ENCODE measurements at regions not wholly inside any gene's neighbourhood (a gene's known extent, or its start where the extent isn't known, plus 50 kb on each side); places are given as distances from the start of the nearest gene placed in this dataset.

DNA sequence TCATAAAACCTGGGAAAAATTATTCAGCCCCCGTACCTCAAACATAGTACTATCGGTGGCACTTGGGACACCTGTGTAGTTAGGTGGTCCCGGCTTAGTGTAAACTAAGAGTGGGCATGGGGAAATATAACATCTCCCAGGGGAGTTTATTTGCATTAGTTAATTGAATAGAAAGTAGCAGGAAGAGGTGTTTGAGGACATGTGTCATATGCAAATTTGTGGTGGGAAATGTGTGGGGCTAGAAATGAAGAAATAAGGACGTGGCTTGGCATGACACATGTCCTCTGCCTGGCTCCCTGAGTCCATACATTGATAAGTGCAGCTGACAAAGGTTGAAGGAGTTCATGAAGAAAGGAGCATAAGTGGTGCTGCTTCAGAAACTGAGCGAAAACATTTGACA, 483.6 kb downstream of the SH2D1A start:
- DNase-seq (ENCODE audit: low read depth) = no peak

DNA sequence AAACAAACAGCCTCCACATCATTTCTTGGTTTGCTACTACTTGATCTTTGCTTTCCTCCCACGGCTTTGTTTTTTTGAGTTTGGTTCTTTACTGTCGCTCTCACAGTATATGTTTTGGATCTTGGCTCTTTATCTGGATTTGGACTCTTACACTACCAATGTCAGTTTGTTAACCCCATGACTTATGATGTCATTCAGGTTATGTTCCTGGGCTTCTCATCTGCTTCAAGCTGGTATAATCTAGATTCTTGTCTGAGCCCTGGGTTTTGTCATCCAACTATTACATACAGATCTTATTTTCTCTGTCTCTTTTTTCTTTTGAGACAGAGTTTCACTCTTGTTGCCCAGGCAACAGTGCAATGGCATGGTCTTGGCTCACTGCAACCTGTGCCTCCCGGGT, 482.9 kb upstream of the TEX13C start:
- DNase-seq (ENCODE audit: low read depth) = no peak

DNA sequence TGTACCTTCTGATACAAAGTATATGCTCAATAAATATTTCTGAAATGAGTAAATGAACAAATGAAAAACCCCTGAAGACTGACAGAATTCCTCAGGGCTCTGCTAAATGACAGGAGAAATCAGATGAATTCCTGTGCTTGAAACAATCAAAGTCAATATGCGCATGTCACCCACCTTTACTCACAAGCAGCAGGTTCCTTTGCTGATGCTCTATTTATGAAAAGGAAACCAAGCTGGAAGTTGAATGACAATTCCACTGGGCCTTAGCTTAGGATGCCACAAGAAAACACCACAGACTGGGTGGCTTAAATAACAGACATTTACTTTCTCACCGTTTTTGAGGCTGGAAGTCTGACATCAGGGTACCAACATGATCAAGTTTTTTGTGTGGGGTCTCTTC, 477.5 kb upstream of the TEX13C start:
- no peak for DNase-seq (ENCODE audit: low read depth)

DNA sequence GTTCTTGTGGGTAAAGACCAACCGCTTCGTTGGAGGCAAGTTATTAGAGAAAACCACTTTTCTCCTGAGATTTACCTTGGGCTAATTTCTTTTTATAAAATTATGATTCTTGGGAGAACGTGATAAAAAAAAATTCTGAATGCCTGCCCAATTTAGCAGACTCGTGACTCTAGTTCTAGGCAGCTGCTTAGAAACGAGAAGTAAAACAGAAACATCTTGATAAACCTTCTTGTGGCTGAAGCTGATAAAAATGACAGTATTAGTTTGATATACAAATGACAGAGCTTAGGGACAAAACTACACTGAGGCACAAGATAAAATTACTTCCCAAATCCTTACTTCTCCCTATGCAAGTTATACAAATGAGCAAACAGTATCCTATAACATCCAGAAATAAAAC, 458.9 kb upstream of the TEX13C start:
- DNase-seq (ENCODE audit: low read depth) = no peak

DNA sequence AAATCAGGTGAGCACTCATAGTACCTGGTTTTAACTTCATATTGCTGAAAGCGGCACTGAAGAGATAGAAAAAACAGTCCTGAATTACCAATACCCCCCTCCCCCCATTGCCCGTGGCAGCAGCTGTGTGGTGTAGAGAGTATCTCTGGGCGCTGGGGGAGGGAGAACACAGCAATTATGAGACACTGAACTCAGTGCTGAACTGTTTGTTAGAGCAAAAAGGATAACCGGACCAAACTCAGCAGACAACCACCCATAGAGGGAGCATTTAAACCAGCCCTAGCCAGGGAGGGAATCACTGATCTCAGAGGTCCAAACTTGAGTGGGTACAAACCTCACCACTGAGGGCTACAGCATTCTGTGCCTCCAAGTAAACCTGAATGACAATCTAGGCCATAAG, 457.4 kb upstream of the TEX13C start:
- DNase-seq (ENCODE audit: low read depth) = no peak

DNA sequence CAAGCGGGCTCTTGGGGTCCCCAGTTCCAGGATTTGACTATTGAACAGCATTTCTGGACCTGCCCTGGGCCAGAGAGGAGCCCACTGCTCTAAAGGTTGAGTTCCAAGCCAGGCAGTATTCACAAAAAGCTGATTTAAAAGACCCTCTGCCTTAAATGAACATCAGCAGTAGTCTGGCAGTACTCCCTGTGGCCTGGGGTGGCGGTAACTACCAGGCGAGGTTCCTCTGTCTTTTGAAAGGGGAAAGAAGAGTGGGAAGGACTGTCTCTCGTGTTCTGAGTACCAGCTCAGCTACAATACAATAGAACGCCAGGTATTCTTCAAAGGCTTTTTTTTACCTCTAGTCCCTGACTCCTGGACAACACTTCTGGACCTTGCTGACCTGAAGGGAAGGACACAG, 456.4 kb upstream of the TEX13C start:
- DNase-seq (ENCODE audit: low read depth) = no peak

DNA sequence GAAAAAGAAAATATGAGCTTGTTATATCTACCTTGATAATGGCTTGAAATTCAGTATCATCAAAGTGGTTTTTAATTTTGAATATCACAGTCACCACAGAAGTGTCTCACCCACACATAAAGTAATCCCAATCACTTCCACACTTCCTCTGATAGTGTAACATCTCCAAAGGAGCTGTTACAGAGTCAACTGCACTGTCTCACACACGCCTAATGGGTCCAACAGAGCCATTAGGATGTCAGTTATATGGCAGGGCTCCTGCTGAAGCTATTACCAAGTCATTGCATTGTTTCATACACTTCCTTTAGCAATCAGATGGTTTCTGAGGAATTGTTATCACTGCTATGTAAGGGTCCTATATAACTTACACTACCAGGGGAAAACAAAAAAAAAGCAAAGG, 432.1 kb upstream of the TEX13C start:
- DNase-seq (ENCODE audit: low read depth) = no peak

DNA sequence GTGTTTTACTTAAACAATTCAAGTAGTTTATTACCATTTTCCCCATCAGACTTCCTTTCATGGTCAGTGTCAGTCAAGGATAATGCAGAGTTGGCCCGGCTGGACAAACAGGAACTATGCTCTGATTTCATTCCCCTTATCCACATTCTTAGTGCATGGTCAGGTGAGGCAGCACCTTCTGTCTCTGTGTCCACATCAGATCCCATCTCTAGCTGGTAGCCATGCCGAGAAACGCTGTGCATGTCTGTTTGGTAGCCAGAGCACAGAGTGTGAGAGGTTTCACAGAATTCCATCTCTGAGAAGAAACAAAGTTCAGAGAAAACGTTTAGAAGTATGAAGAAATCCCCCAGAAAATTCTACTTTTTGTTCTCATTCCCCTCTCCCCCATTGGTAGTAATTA, 423.7 kb upstream of the TEX13C start:
- no peak for DNase-seq (ENCODE audit: low read depth)

DNA sequence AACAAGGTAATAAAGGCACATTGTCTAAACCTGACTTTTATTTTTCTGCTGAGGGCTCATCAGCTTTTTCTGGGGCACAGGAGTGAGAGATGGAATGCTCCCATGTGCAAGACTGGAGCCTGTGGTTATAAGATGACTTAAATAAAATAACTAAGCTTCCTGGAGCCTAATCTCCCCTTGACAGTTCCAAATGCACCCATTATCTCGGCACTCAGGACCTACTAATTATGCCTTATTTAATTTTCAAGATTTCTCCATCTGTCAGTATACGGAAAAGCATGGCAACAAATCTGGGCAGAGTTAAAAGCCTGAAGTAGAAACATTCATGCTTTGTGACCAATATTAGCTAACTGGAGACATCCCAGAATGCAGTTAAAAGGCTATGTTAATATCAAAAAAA, 416.7 kb upstream of the TEX13C start:
- no peak for DNase-seq (ENCODE audit: low read depth)

DNA sequence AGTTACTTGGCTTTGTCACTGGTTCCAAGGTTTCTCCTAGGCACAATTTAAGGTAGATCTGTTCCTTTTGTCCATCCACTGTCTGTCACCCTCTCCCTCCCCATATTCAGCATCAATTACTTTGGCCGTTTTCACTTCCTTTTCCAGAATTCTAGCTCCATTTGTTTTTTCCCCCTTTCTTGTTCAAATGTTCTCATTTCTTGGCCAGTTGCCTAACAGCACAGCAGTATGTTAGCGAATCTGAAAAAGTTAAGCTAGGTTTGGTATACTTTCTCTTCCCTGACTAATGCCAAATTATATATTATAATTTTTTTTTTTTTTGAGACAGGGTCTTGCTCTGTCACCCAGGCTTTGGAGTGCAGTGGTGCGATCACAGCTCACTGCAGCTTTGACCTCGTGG, 409.1 kb upstream of the TEX13C start:
- no peak for DNase-seq (ENCODE audit: low read depth)

DNA sequence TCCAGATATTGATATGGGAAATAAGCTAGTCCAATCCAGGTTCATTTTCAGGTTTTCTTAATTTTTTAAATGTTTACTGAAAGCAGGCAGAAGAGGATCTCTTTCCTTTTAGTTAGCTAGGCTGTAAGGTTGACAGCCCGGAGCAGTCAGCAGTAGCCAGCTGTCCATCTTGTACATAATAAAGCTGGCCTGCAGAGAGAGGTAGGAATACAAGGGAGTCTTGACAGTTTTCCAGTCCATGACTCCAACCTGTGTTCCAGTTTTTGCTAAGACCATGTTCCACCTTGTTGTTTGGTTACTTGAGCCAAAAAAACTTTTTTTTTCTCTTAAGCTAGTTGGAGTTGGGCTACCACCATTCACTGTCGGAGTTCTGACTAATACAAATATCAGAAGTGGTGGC, 402.7 kb upstream of the TEX13C start:
- no peak for DNase-seq (ENCODE audit: low read depth)

DNA sequence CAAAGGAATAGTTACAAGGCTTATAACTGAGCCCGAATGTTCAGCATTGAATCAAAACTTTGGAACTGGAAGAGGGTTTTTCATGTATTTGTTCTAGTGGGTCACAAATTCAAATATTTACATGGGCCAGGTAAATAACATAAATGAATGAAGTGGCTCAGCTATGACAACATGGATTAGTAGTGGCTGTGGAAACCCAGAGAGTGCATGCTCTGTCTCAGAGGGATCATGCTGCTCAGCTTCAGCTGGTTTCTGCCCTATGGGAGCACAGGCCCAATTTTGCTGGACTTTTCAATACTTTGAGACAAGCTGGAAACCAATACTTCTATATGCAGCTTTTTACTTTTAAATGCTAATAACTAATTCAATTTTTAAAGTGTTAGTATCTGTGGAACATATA, 394.0 kb upstream of the TEX13C start:
- no peak for DNase-seq (ENCODE audit: low read depth)

DNA sequence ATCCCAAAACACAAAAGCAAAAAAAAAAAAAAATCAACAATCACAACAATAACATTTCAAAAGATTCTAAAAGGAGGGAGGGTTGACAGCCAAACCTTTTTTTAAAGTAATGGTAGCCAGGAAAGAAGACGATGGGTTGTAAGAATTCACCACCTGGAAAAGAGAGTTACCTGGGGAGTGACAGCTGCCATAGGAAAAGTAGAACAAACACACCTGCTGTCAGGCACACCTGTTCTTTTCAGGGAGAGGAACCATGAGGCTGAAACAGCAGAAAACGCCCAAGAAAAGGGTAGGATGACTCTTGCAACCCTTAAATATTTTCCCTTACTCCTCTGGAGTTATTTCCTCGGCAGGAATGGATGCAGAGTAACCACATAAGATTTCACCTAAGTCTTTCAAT, 388.4 kb upstream of the TEX13C start:
- DNase-seq (ENCODE audit: low read depth) = no peak

DNA sequence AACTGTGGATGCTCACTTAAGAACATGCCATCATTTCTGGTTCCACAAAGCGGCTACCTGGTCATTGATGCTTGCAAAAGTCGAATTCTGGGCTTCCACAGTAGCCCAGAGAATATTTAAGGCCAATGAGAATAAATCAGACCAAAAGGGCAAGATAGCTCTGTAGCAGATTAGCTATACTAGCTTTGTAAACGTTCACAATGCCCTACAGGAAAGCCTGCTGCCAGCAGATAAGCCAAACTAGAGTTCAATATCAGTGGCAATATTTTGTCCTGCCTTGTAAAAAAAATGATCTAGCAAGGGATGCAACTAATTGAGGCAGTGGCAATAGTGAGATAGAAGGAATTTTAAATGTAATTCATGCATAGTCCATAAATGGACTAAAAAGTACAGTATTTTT, 387.7 kb upstream of the TEX13C start:
- no peak for DNase-seq (ENCODE audit: low read depth)

DNA sequence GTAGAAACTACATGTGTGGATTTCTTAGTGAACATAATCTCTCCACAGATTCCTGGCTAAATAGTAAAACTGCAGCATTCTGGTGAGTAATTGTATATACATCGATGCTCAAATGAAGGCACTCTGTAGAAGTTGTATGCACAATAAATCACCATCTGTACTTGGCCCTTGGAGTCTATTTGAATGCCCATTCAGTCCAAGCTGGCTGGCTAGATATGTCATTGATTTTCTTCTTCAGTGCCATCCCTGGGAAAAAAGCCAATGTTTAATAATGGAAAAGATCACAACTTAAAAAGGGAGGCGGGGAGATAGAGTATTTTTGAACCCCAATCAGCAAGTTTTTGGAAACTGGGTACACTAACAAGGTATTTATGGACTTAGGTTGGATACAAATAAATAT, 381.0 kb upstream of the TEX13C start:
- no peak for DNase-seq (ENCODE audit: low read depth)

DNA sequence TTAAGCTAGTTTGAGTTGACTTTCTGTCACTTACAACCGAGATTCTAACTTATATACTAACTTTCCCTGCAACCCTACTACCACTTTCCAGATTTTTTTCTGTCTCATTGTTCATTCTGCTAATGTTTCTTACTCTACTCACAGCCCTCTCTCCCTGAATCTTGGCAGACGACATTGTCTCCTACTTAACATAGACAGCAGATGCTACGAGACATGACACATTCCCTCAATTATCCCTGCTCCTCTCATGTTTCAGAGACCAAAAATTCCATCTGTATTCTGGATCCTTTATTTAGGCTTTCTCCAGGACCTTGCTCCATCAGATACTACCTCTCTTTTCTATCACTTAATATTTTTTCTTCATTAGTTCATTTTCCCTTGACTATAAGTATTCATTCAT, 379.1 kb upstream of the TEX13C start:
- DNase-seq (ENCODE audit: low read depth) = no peak

DNA sequence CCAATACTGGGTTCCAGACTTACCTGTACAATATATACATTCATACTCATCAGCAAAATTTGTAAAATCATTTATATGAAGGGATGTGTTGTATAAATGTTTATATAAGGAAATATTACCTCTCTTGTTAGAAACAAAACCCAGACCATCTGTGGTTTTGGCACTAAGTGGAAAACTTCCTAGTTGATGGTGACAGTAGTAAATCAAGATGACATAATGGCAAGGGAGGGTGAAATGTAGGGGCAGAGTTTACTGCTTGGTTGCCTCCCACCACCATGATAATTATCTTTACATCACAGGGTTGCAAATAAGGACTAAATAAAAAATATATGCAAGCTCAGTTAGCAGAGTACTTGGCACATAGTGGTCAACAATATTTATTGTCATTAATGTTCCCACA, 365.3 kb upstream of the TEX13C start:
- no peak for DNase-seq (ENCODE audit: low read depth)

DNA sequence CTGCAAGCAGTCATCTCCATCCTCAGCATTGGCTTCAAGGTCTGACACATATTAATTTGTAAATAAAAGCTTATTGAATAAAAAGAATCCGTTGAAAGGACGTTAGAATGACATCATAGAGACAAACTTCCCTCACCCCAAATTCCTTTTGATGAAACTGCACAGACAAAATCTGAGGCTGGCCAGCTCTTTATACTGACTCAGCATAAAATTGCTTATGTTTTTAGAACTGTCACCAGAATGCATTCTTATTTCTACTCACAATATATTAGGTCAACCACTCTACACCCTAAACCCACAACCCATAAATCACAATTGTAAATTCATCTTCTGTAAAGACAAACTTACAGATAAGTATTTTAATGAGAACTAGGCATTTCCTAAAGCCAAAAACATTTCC, 359.2 kb upstream of the TEX13C start:
- no peak for DNase-seq (ENCODE audit: low read depth)

DNA sequence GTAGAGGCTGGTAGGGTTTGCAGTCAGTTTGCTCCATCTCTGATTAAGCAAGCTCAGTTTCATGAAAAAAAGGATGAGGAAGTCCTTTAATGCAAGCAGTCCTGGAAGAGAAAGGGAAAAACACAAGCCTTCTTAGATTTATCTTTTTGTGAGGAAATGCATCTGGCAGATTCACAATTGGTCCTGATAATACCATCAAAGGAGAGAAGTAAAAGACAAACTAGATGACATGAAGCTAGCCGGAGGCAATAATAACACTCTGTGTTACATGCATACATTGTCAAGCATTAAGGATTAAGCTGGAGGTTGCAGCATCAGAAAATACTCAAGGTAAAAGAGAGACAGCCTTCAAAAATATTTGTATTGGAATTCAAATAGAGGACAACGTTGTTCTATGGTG, 356.0 kb upstream of the TEX13C start, which contains the start of gene TENM1:
Gene TENM1, minus strand, starts transcription at position 101 of the 400 bp plus-strand sequence.
- DNase-seq (ENCODE audit: low read depth) = no peak

DNA sequence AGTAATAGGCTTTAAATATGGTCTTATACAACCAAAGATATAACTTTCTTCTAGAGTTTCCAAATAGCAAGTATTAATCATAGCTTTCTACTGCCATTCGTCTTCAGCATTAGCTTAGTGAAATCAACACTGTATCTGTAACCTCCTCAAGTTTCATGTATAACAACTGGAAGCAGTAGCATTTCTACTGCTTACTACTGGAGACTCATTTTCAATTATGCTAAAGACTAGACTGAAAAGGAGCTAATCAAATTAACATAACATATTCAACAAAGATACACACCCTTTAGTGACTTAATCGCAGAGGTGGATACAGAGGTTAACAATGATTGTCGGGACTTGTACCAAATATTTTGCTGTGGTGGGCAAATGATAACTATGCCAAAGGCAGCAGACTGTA, 344.2 kb upstream of the TEX13C start:
- no peak for DNase-seq (ENCODE audit: low read depth)

DNA sequence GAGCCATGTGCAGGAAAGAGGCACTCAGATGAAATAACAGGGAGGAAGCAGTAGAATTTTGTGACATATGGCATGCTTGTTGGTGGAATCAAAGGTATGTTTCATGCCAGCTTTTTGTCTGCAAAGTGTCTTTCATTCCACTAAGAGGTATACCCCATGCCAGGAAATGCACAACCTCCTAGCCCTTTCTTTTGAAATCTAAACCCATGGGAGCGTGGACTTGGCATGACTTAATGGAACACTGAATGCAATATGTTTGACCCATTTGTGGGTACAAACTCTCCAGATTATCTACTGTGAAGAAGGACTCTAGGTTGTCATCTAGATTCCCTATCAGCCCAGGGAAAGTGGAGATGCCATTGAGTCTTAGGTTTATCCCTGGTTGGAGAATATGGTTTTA, 338.3 kb upstream of the TEX13C start:
- no peak for DNase-seq (ENCODE audit: low read depth)

DNA sequence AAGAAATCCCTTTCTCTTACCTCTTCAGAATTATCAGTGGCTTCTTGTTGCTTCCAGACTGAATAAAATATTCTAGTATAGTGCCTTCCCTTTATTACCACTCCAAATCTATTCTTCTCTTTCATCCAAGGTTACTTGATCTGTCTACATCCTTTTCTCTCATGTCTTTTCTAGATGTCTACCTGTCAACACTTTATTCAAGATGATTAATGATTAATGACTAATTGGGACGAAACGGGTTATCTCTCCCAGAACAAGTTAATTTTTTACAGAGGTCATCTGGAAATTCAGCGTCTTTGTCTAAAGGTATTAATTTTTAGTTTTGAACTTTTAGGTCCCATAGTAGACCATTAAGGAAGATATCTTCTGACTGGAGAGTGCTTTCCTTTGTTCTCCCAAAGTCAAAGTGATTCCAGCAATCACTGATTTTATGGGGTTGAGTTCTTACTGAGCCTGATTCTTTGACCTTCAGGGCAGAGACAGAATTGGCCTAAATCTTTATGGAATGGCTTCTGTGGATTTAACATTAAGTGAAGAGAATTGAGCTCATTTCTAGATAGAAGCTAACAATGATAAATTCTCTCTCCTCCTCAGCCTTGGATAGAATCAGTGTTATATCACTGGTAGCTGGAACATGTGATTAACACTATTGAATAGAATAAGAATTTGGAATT, 335.4 kb upstream of the TEX13C start:
- DNase-seq (ENCODE audit: low read depth) = no peak

DNA sequence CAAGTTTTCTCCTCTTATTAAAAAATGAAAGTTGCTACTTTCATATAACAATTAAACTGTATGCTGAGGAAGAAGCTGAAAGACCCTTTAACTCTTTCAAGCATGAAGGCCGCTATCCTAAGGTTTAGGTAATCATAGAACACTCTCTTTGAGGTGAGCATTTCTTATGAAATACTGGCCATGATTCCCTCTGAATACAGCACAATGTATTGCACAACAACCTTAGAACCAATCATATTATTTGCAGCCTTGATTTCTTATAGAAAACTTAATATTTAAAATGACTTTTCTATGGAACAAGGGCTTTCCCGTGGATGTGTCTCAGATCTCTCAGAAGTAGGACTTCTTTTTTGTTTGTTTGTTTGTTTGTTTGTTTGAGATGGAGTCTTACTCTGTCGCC, 333.4 kb upstream of the TEX13C start:
- no peak for DNase-seq (ENCODE audit: low read depth)

DNA sequence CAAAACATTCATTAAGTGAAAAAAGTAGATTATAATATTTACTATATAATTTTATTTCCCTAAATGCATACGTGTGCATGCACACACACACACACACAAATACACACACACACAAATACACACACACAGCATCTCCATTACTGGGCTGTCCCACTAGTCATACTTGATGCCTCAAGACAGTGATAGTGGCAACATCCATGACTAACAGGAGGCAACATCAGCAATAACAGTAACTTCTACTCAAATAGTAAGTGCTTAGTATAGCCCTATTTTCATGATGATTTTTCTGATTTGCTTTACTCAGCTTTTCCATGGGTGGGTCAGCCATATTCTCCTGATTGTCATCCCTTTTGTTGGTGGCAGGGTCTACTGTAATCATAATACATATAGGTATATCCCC, 325.9 kb upstream of the TEX13C start:
- DNase-seq (ENCODE audit: low read depth) = no peak

DNA sequence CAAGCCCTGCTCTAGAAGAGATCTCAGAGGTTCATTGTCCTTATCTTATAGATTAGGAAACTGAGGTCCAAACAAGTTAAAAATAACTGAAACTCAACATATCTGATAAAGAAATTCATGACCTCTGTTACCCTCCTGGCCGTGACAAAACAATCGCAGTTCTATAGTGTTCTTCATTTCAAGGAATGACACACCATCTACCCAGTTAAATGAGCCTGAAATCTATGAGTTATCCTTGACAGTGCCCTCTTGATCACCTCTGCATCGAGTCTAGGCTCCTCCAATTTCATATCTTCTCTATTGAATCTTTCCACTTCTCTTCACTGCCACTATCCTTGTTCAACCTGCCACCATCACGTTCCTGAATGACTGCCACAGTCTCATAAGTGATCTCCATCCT, 325.3 kb upstream of the TEX13C start:
- no peak for DNase-seq (ENCODE audit: low read depth)

Data from fibroblast of gingiva (primary cell).